GM23248 (cell line): ENCODE measurements at regions not wholly inside any gene's neighbourhood (a gene's known extent, or its start where the extent isn't known, plus 50 kb on each side); places are given as distances from the start of the nearest gene placed in this dataset.

Source experiments
- EZH2 ChIP-seq: fragments of 200-600 bp; sonication (generic); IDR thresholded peaks from 2 replicates; pipeline ENCODE4 v1.6.1; 2018; ENCODE audit warnings: antibody characterized with exemption, mild to moderate bottlenecking; ENCODE audit not compliant: insufficient read depth, poor library complexity, severe bottlenecking
- EZH2phosphoT487 ChIP-seq: fragments of 200-600 bp; sonication (generic); IDR thresholded peaks from 2 replicates; pipeline ENCODE4 v1.6.1; 2018; ENCODE audit warnings: antibody characterized with exemption, moderate library complexity, mild to moderate bottlenecking, low read depth; ENCODE audit not compliant: insufficient read depth

DNA sequence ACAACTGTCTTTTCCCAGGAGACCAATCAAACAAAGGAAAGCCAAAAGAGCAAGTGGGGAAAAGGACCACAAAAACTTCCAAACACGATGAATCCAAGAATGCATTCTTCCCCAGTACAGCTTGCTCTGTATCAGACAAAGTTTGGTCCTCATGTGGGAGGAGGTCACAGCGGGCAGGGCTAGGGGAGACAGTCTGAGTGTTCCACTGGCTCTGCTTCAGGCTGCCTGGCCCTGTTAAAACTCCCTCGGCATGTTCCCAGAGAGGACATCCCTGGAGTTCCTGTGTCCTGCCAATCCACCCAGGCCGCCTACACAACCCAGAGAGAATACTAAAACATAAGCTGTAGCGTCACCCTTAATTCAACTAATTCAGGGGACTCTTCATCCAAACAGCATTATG, 415.1 kb upstream of the DYNLRB2 start:
- TF ChIP-seq EZH2 = no peak
- TF ChIP-seq EZH2phosphoT487 = no peak
